A673 (cell line): ENCODE measurements at regions not wholly inside any gene's neighbourhood (a gene's known extent, or its start where the extent isn't known, plus 50 kb on each side); places are given as distances from the start of the nearest gene placed in this dataset.

Experiments used
- CTCF ChIP-seq: fragments of 300-800, 200-600 bp; sonication (generic); conservative IDR thresholded peaks from 2 replicates; pipeline ENCODE4 v1.5.1; 2017; ENCODE audit warnings: low read depth, mild to moderate bottlenecking, antibody characterized with exemption, low read length, moderate library complexity, mixed read lengths
- EZH2 ChIP-seq: fragments of 200-600 bp; sonication (generic); IDR thresholded peaks from 2 replicates; pipeline ENCODE4 v1.6.1; 2017; ENCODE audit warnings: borderline replicate concordance, low read depth, mild to moderate bottlenecking, mixed read lengths, antibody characterized with exemption, low read length; ENCODE audit not compliant: poor library complexity, severe bottlenecking

GRCh38 chr20:24792641-24793495 is 156.2 kb upstream of the CST7 start:
- TF ChIP-seq CTCF: no peak
- TF ChIP-seq EZH2: no peak
